Neural crest cell (in vitro differentiated cells): ENCODE measurements at regions not wholly inside any gene's neighbourhood (a gene's known extent, or its start where the extent isn't known, plus 50 kb on each side); places are given as distances from the start of the nearest gene placed in this dataset.

Experiments used
- DNase-seq: peaks from one replicate; pipeline ENCODE4 v3.0.0; 2021; ENCODE audit warnings: low read depth, mixed read lengths, low spot score
- H3K27ac Mint-ChIP-seq: one replicate; pipeline ENCODE4 v1.8.0; 2021; ENCODE audit warnings: mild to moderate bottlenecking, mixed read lengths; ENCODE audit not compliant: unreplicated experiment
- H3K27me3 Mint-ChIP-seq: 2 replicates; pipeline ENCODE4 v1.8.0; 2021; ENCODE audit warnings: low read depth, mild to moderate bottlenecking, mixed read lengths
- H3K36me3 Mint-ChIP-seq: 2 replicates; pipeline ENCODE4 v1.8.0; 2021; ENCODE audit warnings: low read depth, mild to moderate bottlenecking, mixed read lengths
- H3K4me1 Mint-ChIP-seq: 2 replicates; pipeline ENCODE4 v1.8.0; 2021; ENCODE audit warnings: mixed read lengths
- H3K4me3 Mint-ChIP-seq: one replicate; pipeline ENCODE4 v1.8.0; 2021; ENCODE audit warnings: mild to moderate bottlenecking, mixed read lengths
- H3K9me3 Mint-ChIP-seq: 2 replicates; pipeline ENCODE4 v1.8.0; 2021; ENCODE audit warnings: mixed read lengths
- CTCF ChIP-seq: fragments of 200-600 bp; sonication (generic); conservative IDR thresholded peaks from 2 replicates; pipeline ENCODE4 v1.5.0; 2021; ENCODE audit warnings: antibody characterized with exemption, mild to moderate bottlenecking

- no peak overlapping the region for H3K27ac Mint-ChIP-seq
- no peak for DNase-seq
- no peaks in the 10 kb centered on the region for H3K9me3 Mint-ChIP-seq
- H3K36me3 Mint-ChIP-seq = no peaks in the 10 kb centered on the region
- H3K4me1 Mint-ChIP-seq = peaks cover 9% of the 10 kb centered on the region
- peaks cover 8% of the 10 kb centered on the region for H3K27me3 Mint-ChIP-seq
- TF ChIP-seq CTCF = no peak
- no peak overlapping the region for H3K4me3 Mint-ChIP-seq
These were observed 96.3 kb downstream of the BMP2 start for GRCh38 chr20:6863798-6864201.

GRCh38 chr20:6864740-6865139 lies 97.3 kb downstream of the BMP2 start:
- Mint-ChIP-seq H3K27ac (no peak overlapping the region), H3K36me3 (no peaks in the 10 kb centered on the region), H3K9me3 (no peaks in the 10 kb centered on the region), H3K27me3 (peaks cover 8% of the 10 kb centered on the region), H3K4me1 (peaks cover 9% of the 10 kb centered on the region), H3K4me3 (no peak overlapping the region)
- no peak for TF ChIP-seq CTCF
- no peak for DNase-seq

GRCh38 chr20:6866741-6867140 lies 99.3 kb downstream of the BMP2 start:
- TF ChIP-seq CTCF = no peak
- Mint-ChIP-seq H3K4me3 (no peak overlapping the region), H3K36me3 (no peaks in the 10 kb centered on the region), H3K9me3 (no peaks in the 10 kb centered on the region), H3K4me1 (peaks cover 7% of the 10 kb centered on the region), H3K27ac (no peak overlapping the region), H3K27me3 (peaks cover 8% of the 10 kb centered on the region)
- no peak for DNase-seq

GRCh38 chr20:6868861-6869260 lies 101.4 kb downstream of the BMP2 start:
- Mint-ChIP-seq H3K4me1 (no peaks in the 10 kb centered on the region), H3K4me3 (no peak overlapping the region), H3K27me3 (peaks cover 8% of the 10 kb centered on the region), H3K36me3 (no peaks in the 10 kb centered on the region), H3K9me3 (no peaks in the 10 kb centered on the region), H3K27ac (no peak overlapping the region)
- DNase-seq = no peak
- no peak for TF ChIP-seq CTCF

- Mint-ChIP-seq H3K4me1 (no peaks in the 10 kb centered on the region), H3K27me3 (peaks cover 5% of the 10 kb centered on the region), H3K9me3 (no peaks in the 10 kb centered on the region), H3K36me3 (no peaks in the 10 kb centered on the region), H3K27ac (no peak overlapping the region), H3K4me3 (no peak overlapping the region)
- no peak for TF ChIP-seq CTCF
- no peak for DNase-seq
These were observed 103.1 kb downstream of the BMP2 start for GRCh38 chr20:6870559-6870958.

GRCh38 chr20:6877633-6878032 lies 110.1 kb downstream of the BMP2 start:
- H3K4me3 Mint-ChIP-seq = no peak overlapping the region
- TF ChIP-seq CTCF = no peak

More at GRCh38 chr20:6877633-6878032, 110.1 kb downstream of the BMP2 start:
- H3K27ac Mint-ChIP-seq = no peak overlapping the region
- no peak for DNase-seq
- no peaks in the 10 kb centered on the region for H3K36me3 Mint-ChIP-seq
- no peaks in the 10 kb centered on the region for H3K4me1 Mint-ChIP-seq
- no peaks in the 10 kb centered on the region for H3K27me3 Mint-ChIP-seq
- H3K9me3 Mint-ChIP-seq = peaks cover 2% of the 10 kb centered on the region
